ENCODE measurements at regions not wholly inside any gene's neighbourhood (a gene's known extent, or its start where the extent isn't known, plus 50 kb on each side); places are given as distances from the start of the nearest gene placed in this dataset.

DNA sequence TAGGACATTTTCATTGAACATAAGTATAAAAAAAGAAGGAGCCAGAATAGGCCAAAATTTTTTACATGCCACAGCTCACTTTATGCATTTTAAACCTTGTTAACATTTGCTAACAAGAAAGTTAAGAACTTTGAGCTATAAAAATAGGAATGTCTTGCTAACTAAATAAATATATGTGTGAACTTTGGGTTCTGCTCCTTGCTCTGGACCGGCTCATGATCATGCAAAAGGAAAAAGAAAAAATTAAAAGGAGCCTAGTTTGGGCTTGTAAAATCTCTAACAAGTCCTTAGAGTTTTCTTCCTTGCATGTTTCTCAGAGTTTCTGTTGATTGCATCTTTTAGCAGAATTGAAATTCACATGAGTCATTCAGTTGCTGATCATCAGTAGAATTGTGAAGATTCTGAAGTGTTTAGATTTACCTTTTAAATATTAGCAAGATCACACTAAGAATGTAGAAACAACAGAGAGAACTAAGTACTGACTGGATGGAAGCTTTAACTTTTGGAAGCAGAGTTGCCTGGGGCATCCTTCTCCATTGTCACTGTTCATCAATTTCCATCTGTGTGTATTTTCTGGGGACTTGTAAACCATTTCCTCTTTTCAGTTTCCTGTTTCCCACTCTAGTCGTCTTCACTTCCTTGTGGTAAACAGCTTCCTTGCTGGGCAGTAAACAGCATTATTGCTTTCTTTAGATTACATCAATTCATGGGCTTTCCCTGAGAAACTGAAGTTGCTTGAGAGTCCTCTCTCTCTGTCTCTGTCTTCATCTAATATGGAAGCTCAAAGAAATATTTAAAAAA, 458.4 kb upstream of the BTBD3 start:
- Histone ChIP-seq H3K4me1 (ENCODE audit: control insufficient read depth in 2 of 2, insufficient read depth in 2 of 2, low read length in 2 of 2) (peaks cover 9 to 19% of the 10 kb centered on the region in 2 donors), H3K9ac (ENCODE audit: low read depth in 1 of 2, low read length in 2 of 2) (no peak overlapping the region), H3K27ac (ENCODE audit: low read depth in 2 of 2, low read length in 2 of 2) (no peak overlapping the region), H3K9me3 (ENCODE audit: control insufficient read depth in 2 of 2, low read length in 2 of 2) (no peaks in the 10 kb centered on the region), H3K27me3 (ENCODE audit: control insufficient read depth in 2 of 2, insufficient read depth in 2 of 2, low read length in 2 of 2) (no peaks in the 10 kb centered on the region), H3K4me3 (ENCODE audit: low read length in 2 of 2) (no peak overlapping the region), H3K36me3 (ENCODE audit: control insufficient read depth in 2 of 2, insufficient read depth in 2 of 2, low read length in 2 of 2) (no peaks in the 10 kb centered on the region)

DNA sequence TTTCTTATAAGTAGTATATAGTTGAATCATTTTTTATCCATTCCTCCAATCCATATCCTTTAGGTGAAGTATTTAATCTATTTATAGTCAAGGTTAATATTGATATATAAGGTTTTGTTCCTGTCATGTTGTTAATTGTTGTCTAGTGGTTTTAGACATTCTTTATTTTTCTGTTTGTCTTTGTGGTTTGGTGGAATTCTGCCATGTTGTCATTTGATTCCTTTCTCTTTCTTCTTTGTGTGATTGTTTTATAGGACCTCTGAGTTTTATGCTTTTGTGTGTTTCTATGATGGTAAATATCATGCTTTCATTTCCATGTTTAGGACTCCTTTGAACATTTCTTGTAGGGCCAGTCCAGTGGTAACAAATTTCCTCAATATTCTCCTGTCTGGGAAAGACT, 450.3 kb upstream of the BTBD3 start:
- Histone ChIP-seq H3K36me3 (ENCODE audit: control insufficient read depth in 2 of 2, insufficient read depth in 2 of 2, low read length in 2 of 2) (no peaks in the 10 kb centered on the region), H3K27ac (ENCODE audit: low read depth in 2 of 2, low read length in 2 of 2) (no peak overlapping the region), H3K4me1 (ENCODE audit: control insufficient read depth in 2 of 2, insufficient read depth in 2 of 2, low read length in 2 of 2) (no peaks in the 10 kb centered on the region), H3K9ac (ENCODE audit: low read depth in 1 of 2, low read length in 2 of 2) (no peak overlapping the region), H3K9me3 (ENCODE audit: control insufficient read depth in 2 of 2, low read length in 2 of 2) (no peaks in the 10 kb centered on the region), H3K27me3 (ENCODE audit: control insufficient read depth in 2 of 2, insufficient read depth in 2 of 2, low read length in 2 of 2) (no peaks in the 10 kb centered on the region), H3K4me3 (ENCODE audit: low read length in 2 of 2) (no peak overlapping the region)

GRCh38 chr20:11468880-11469279, 448.8 kb upstream of the BTBD3 start:
- Histone ChIP-seq H3K27me3 (ENCODE audit: control insufficient read depth in 2 of 2, insufficient read depth in 2 of 2, low read length in 2 of 2) (no peaks in the 10 kb centered on the region), H3K4me3 (ENCODE audit: low read length in 2 of 2) (no peak overlapping the region), H3K27ac (ENCODE audit: low read depth in 2 of 2, low read length in 2 of 2) (no peak overlapping the region), H3K9me3 (ENCODE audit: control insufficient read depth in 2 of 2, low read length in 2 of 2) (no peaks in the 10 kb centered on the region), H3K9ac (ENCODE audit: low read depth in 1 of 2, low read length in 2 of 2) (no peak overlapping the region), H3K36me3 (ENCODE audit: control insufficient read depth in 2 of 2, insufficient read depth in 2 of 2, low read length in 2 of 2) (no peaks in the 10 kb centered on the region), H3K4me1 (ENCODE audit: control insufficient read depth in 2 of 2, insufficient read depth in 2 of 2, low read length in 2 of 2) (no peaks in the 10 kb centered on the region)

DNA sequence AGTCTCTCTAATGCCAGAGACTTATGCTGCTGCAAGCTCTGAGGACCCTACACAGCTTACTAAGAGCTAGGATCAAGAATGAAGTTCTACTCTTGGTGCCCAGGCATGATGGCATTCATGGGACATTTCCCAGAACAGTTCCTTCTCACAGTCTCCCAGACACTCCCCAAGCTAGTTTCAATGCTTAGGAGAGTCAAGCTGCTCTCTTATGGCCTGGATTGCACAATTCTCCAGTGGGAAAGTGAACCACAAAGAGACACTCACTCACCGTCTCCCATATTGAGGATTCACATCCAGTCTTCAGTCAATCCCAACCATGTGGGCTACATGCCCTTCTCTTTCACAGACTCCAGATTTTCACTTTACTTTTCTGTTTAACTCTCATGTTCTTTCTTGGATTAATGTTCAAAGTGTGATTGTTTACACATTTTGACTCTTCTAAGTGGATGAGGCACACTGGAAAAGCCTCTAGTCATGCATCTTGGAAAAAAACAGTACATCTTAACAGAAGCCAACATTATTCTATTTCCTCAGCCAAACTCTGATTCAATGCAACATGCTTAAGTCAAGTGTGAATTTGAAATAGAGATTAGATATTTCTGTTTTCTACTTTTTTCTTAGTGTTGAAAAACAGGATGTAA, 447.8 kb upstream of the BTBD3 start:
- Histone ChIP-seq H3K4me3 (ENCODE audit: low read length in 2 of 2) (no peak overlapping the region), H3K9ac (ENCODE audit: low read depth in 1 of 2, low read length in 2 of 2) (no peak overlapping the region), H3K27me3 (ENCODE audit: control insufficient read depth in 2 of 2, insufficient read depth in 2 of 2, low read length in 2 of 2) (no peaks in the 10 kb centered on the region), H3K27ac (ENCODE audit: low read depth in 2 of 2, low read length in 2 of 2) (no peak overlapping the region), H3K9me3 (ENCODE audit: control insufficient read depth in 2 of 2, low read length in 2 of 2) (no peaks in the 10 kb centered on the region), H3K36me3 (ENCODE audit: control insufficient read depth in 2 of 2, insufficient read depth in 2 of 2, low read length in 2 of 2) (no peaks in the 10 kb centered on the region), H3K4me1 (ENCODE audit: control insufficient read depth in 2 of 2, insufficient read depth in 2 of 2, low read length in 2 of 2) (no peaks in the 10 kb centered on the region)

- no peaks in the 10 kb centered on the region for H3K9me3 ChIP-seq (ENCODE audit: control insufficient read depth in 2 of 2, low read length in 2 of 2)
- no peaks in the 10 kb centered on the region for H3K27me3 ChIP-seq (ENCODE audit: control insufficient read depth in 2 of 2, insufficient read depth in 2 of 2, low read length in 2 of 2)
- H3K4me3 ChIP-seq (ENCODE audit: low read length in 2 of 2): no peak overlapping the region
- H3K36me3 ChIP-seq (ENCODE audit: control insufficient read depth in 2 of 2, insufficient read depth in 2 of 2, low read length in 2 of 2): no peaks in the 10 kb centered on the region
- no peak overlapping the region for H3K27ac ChIP-seq (ENCODE audit: low read depth in 2 of 2, low read length in 2 of 2)
- H3K9ac ChIP-seq (ENCODE audit: low read depth in 1 of 2, low read length in 2 of 2): no peak overlapping the region
- H3K4me1 ChIP-seq (ENCODE audit: control insufficient read depth in 2 of 2, insufficient read depth in 2 of 2, low read length in 2 of 2): no peaks in the 10 kb centered on the region
These were observed 443.7 kb upstream of the BTBD3 start for GRCh38 chr20:11473983-11474382.

DNA sequence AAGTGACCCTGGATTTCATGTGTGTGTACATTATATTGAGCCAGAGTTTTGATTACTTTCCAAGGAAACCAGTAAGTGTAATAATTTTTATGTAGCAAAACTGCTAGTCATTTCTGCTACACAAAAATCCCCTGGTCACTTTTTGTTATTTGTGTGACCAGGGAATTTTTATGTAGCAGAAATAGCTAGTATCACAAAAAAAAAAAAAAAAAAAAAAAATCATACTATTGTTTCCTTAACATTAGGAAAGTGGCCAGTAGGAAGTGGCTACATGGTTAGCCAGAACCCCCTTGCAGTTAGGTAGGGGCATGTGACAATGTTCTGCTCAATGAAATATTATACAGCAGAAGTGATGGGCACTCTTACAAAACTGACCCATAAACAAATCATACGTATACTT, 434.0 kb upstream of the BTBD3 start:
- Histone ChIP-seq H3K36me3 (ENCODE audit: control insufficient read depth in 2 of 2, insufficient read depth in 2 of 2, low read length in 2 of 2) (no peaks in the 10 kb centered on the region), H3K4me3 (ENCODE audit: low read length in 2 of 2) (no peak overlapping the region), H3K9ac (ENCODE audit: low read depth in 1 of 2, low read length in 2 of 2) (no peak overlapping the region)

DNA sequence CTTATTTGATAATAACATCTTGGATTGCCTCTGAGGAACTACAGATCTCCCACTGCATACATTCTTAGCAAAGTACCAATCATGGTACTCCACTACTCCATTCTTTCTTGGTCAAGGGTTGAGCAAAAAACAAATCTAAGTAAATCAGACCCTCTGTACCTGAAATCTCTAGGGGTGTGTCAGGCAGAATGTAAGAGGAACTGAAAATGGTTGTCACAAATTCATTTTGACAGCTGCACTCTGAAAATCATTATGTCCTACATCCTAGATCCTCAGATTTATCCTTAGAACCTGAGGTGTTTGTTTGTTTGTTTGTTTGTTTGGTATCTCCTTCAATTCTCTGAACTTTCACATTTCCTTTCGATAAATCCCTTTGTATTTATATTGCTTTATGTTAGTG, 433.2 kb upstream of the BTBD3 start:
- no peak overlapping the region for H3K9ac ChIP-seq (ENCODE audit: low read depth in 1 of 2, low read length in 2 of 2)
- H3K36me3 ChIP-seq (ENCODE audit: control insufficient read depth in 2 of 2, insufficient read depth in 2 of 2, low read length in 2 of 2): no peaks in the 10 kb centered on the region
- no peak overlapping the region for H3K27ac ChIP-seq (ENCODE audit: low read depth in 2 of 2, low read length in 2 of 2)
- no peaks in the 10 kb centered on the region for H3K27me3 ChIP-seq (ENCODE audit: control insufficient read depth in 2 of 2, insufficient read depth in 2 of 2, low read length in 2 of 2)
- H3K4me1 ChIP-seq (ENCODE audit: control insufficient read depth in 2 of 2, insufficient read depth in 2 of 2, low read length in 2 of 2): no peaks in the 10 kb centered on the region
- no peaks in the 10 kb centered on the region for H3K9me3 ChIP-seq (ENCODE audit: control insufficient read depth in 2 of 2, low read length in 2 of 2)
- no peak overlapping the region for H3K4me3 ChIP-seq (ENCODE audit: low read length in 2 of 2)

More for the DNA sequence above, 434.0 kb upstream of the BTBD3 start:
- H3K9me3 ChIP-seq (ENCODE audit: control insufficient read depth in 2 of 2, low read length in 2 of 2): no peaks in the 10 kb centered on the region
- no peak overlapping the region for H3K27ac ChIP-seq (ENCODE audit: low read depth in 2 of 2, low read length in 2 of 2)
- H3K27me3 ChIP-seq (ENCODE audit: control insufficient read depth in 2 of 2, insufficient read depth in 2 of 2, low read length in 2 of 2): no peaks in the 10 kb centered on the region
- H3K4me1 ChIP-seq (ENCODE audit: control insufficient read depth in 2 of 2, insufficient read depth in 2 of 2, low read length in 2 of 2): no peaks in the 10 kb centered on the region

DNA sequence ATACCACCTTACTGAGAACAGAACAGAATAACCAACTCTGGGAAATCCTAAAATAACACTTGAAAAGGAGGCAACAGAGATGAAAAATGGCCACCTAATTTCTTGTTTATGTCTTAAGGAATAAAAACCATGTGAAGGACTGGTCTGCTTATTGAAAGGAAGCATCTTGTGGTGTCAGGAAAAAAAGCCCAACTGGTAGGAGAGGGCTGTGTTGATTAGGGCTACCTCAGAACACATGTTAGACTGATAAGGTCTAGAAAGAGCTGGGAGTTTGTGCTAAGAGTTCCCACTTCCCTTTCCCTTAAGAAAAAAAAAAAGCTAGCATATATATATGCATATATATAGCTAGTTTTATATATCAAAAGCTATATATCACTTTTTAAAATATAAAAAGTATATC, 425.3 kb upstream of the BTBD3 start:
- Histone ChIP-seq H3K9ac (ENCODE audit: low read depth in 1 of 2, low read length in 2 of 2) (no peak overlapping the region), H3K36me3 (ENCODE audit: control insufficient read depth in 2 of 2, insufficient read depth in 2 of 2, low read length in 2 of 2) (no peaks in the 10 kb centered on the region), H3K4me3 (ENCODE audit: low read length in 2 of 2) (no peak overlapping the region), H3K27ac (ENCODE audit: low read depth in 2 of 2, low read length in 2 of 2) (no peak overlapping the region), H3K9me3 (ENCODE audit: control insufficient read depth in 2 of 2, low read length in 2 of 2) (no peaks in the 10 kb centered on the region), H3K4me1 (ENCODE audit: control insufficient read depth in 2 of 2, insufficient read depth in 2 of 2, low read length in 2 of 2) (no peaks in the 10 kb centered on the region), H3K27me3 (ENCODE audit: control insufficient read depth in 2 of 2, insufficient read depth in 2 of 2, low read length in 2 of 2) (no peaks in the 10 kb centered on the region)

GRCh38 chr20:11492846-11493245, 424.8 kb upstream of the BTBD3 start:
- H3K4me1 ChIP-seq (ENCODE audit: control insufficient read depth in 2 of 2, insufficient read depth in 2 of 2, low read length in 2 of 2): no peaks in the 10 kb centered on the region

GRCh38 chr20:11496380-11496779, 421.3 kb upstream of the BTBD3 start:
- no peaks in the 10 kb centered on the region for H3K36me3 ChIP-seq (ENCODE audit: control insufficient read depth in 2 of 2, insufficient read depth in 2 of 2, low read length in 2 of 2)
- no peaks in the 10 kb centered on the region for H3K9me3 ChIP-seq (ENCODE audit: control insufficient read depth in 2 of 2, low read length in 2 of 2)
- H3K27me3 ChIP-seq (ENCODE audit: control insufficient read depth in 2 of 2, insufficient read depth in 2 of 2, low read length in 2 of 2): no peaks in the 10 kb centered on the region
- H3K4me3 ChIP-seq (ENCODE audit: low read length in 2 of 2): no peak overlapping the region
- H3K9ac ChIP-seq (ENCODE audit: low read depth in 1 of 2, low read length in 2 of 2): no peak overlapping the region
- no peak overlapping the region for H3K27ac ChIP-seq (ENCODE audit: low read depth in 2 of 2, low read length in 2 of 2)
- no peaks in the 10 kb centered on the region for H3K4me1 ChIP-seq (ENCODE audit: control insufficient read depth in 2 of 2, insufficient read depth in 2 of 2, low read length in 2 of 2)

More at GRCh38 chr20:11492846-11493245, 424.8 kb upstream of the BTBD3 start:
- Histone ChIP-seq H3K9me3 (ENCODE audit: control insufficient read depth in 2 of 2, low read length in 2 of 2) (no peaks in the 10 kb centered on the region), H3K36me3 (ENCODE audit: control insufficient read depth in 2 of 2, insufficient read depth in 2 of 2, low read length in 2 of 2) (no peaks in the 10 kb centered on the region), H3K27me3 (ENCODE audit: control insufficient read depth in 2 of 2, insufficient read depth in 2 of 2, low read length in 2 of 2) (no peaks in the 10 kb centered on the region), H3K9ac (ENCODE audit: low read depth in 1 of 2, low read length in 2 of 2) (no peak overlapping the region), H3K4me3 (ENCODE audit: low read length in 2 of 2) (no peak overlapping the region), H3K27ac (ENCODE audit: low read depth in 2 of 2, low read length in 2 of 2) (no peak overlapping the region)
